Calu3 (cell line): ENCODE measurements at regions not wholly inside any gene's neighbourhood (a gene's known extent, or its start where the extent isn't known, plus 50 kb on each side); places are given as distances from the start of the nearest gene placed in this dataset.
"Not testable (repeated sequence)": the region's sequence is repeated elsewhere in the genome, so short reads cannot be mapped to it uniquely, and the experiment has no call there.

Experiments used
- BruUV-seq: library from RNA; stranded (reverse); fragments of 400-500 nt; replicated peaks from 2 replicates; lab custom pipeline; 2021; lab: Mats Ljungman, UMichigan
- CTCF ChIA-PET: fragments of 300-600 bp; sonication (Branson Sonifier 250); formaldehyde crosslinking; loops from one replicate; lab custom pipeline; 2022; ENCODE audit warnings: antibody characterized with exemption; lab: Charles Lee
- DNase-seq: peaks from one replicate; pipeline ENCODE4 v3.0.0; 2022
- H3K27ac Mint-ChIP-seq: one replicate; pipeline ENCODE4 v1.8.0; 2022; ENCODE audit warnings: mixed read lengths; ENCODE audit not compliant: unreplicated experiment
- H3K27me3 Mint-ChIP-seq: one replicate; pipeline ENCODE4 v1.8.0; 2022; ENCODE audit warnings: mixed read lengths; ENCODE audit not compliant: unreplicated experiment
- H3K36me3 Mint-ChIP-seq: one replicate; pipeline ENCODE4 v1.8.0; 2022; ENCODE audit warnings: mild to moderate bottlenecking, moderate library complexity, mixed read lengths; ENCODE audit not compliant: insufficient read depth, unreplicated experiment
- H3K4me1 Mint-ChIP-seq: one replicate; pipeline ENCODE4 v1.8.0; 2022; ENCODE audit warnings: mild to moderate bottlenecking, low read depth, mixed read lengths; ENCODE audit not compliant: unreplicated experiment
- H3K4me3 Mint-ChIP-seq: one replicate; pipeline ENCODE4 v1.8.0; 2022; ENCODE audit warnings: mild to moderate bottlenecking, low read depth, moderate library complexity, mixed read lengths; ENCODE audit not compliant: unreplicated experiment
- H3K9me3 Mint-ChIP-seq: one replicate; pipeline ENCODE4 v1.8.0; 2022; ENCODE audit warnings: low read depth, mixed read lengths; ENCODE audit not compliant: unreplicated experiment
- CTCF ChIP-seq: fragments of 200-600 bp; IDR thresholded peaks from one replicate; pipeline ENCODE4 v1.8.0; 2022; ENCODE audit warnings: antibody characterized with exemption; ENCODE audit not compliant: unreplicated experiment
- intact Hi-C: fragments of 100-400 bp; cut with micrococcal nuclease; formaldehyde crosslinking; loops from one replicate; pipeline ENCODE4 v1.10.0; 2022; ENCODE audit not compliant: unreplicated experiment

- peaks cover 2% of the 10 kb centered on the region for H3K9me3 Mint-ChIP-seq
- CTCF ChIA-PET = interaction anchor here (0.6 kb wide), 1 partner anchor 502 kb away, joined by 4 read pairs; no protein-coding TSS in a partner anchor
- H3K27me3 Mint-ChIP-seq = no peaks in the 10 kb centered on the region
- DNase-seq = no peak
- no peak overlapping the region for H3K4me3 Mint-ChIP-seq
- no peak overlapping the region for H3K27ac Mint-ChIP-seq
- TF ChIP-seq CTCF = no peak
- intact Hi-C loops = no loop called here
- H3K4me1 Mint-ChIP-seq = no peaks in the 10 kb centered on the region
- BruUV-seq = no TSS peak
- H3K36me3 Mint-ChIP-seq = no peaks in the 10 kb centered on the region
Observed at GRCh38 chr2:7555260-7555659, 638.0 kb downstream of the RNF144A start.

GRCh38 chr2:7557376-7557775 is 640.2 kb downstream of the RNF144A start:
- intact Hi-C loops = no loop called here
- Mint-ChIP-seq H3K36me3 (no peaks in the 10 kb centered on the region), H3K9me3 (no peaks in the 10 kb centered on the region), H3K27ac (no peak overlapping the region), H3K27me3 (no peaks in the 10 kb centered on the region), H3K4me3 (no peak overlapping the region), H3K4me1 (no peaks in the 10 kb centered on the region)
- CTCF ChIA-PET = no interaction called here
- TF ChIP-seq CTCF = no peak
- BruUV-seq = no TSS peak
- no peak for DNase-seq

- no peak for DNase-seq
- TF ChIP-seq CTCF = no peak
- H3K27me3 Mint-ChIP-seq = no peaks in the 10 kb centered on the region
- BruUV-seq = no TSS peak
- H3K4me1 Mint-ChIP-seq = no peaks in the 10 kb centered on the region
- no peaks in the 10 kb centered on the region for H3K9me3 Mint-ChIP-seq
- CTCF ChIA-PET = no interaction called here
- no peaks in the 10 kb centered on the region for H3K36me3 Mint-ChIP-seq
- intact Hi-C loops = no loop called here
- no peak overlapping the region for H3K4me3 Mint-ChIP-seq
- H3K27ac Mint-ChIP-seq = no peak overlapping the region
Observed at GRCh38 chr2:7559791-7560190, 642.6 kb downstream of the RNF144A start.

- CTCF ChIA-PET = no interaction called here
- H3K4me1 Mint-ChIP-seq = no peaks in the 10 kb centered on the region
- no peak for DNase-seq
- H3K27ac Mint-ChIP-seq = no peak overlapping the region
- TF ChIP-seq CTCF = no peak
- H3K36me3 Mint-ChIP-seq = no peaks in the 10 kb centered on the region
- intact Hi-C loops = no loop called here
- H3K4me3 Mint-ChIP-seq = no peak overlapping the region
- no peaks in the 10 kb centered on the region for H3K27me3 Mint-ChIP-seq
- H3K9me3 Mint-ChIP-seq = peaks cover 3% of the 10 kb centered on the region
- no TSS peak for BruUV-seq
Observed at GRCh38 chr2:7566382-7566881, 649.2 kb downstream of the RNF144A start.

- DNase-seq, H3K27me3 Mint-ChIP-seq, H3K27ac Mint-ChIP-seq, H3K4me1 Mint-ChIP-seq, CTCF ChIA-PET, BruUV-seq, H3K4me3 Mint-ChIP-seq, intact Hi-C loops, H3K9me3 Mint-ChIP-seq, H3K36me3 Mint-ChIP-seq: not testable (repeated sequence)
Observed at GRCh38 chr2:7567116-7567515, 649.9 kb downstream of the RNF144A start.
